Chondrocyte (in vitro differentiated cells): ENCODE measurements at regions not wholly inside any gene's neighbourhood (a gene's known extent, or its start where the extent isn't known, plus 50 kb on each side); places are given as distances from the start of the nearest gene placed in this dataset.

Experiments
- DNase-seq: peaks from one replicate; pipeline ENCODE4 v3.0.0; 2021; ENCODE audit warnings: mixed read lengths, low spot score
- H3K27ac Mint-ChIP-seq: one replicate; pipeline ENCODE4 v1.8.0; 2021; ENCODE audit warnings: mild to moderate bottlenecking, moderate library complexity, mixed read lengths; ENCODE audit not compliant: unreplicated experiment
- H3K27me3 Mint-ChIP-seq: 2 replicates; pipeline ENCODE4 v1.8.0; 2021; ENCODE audit warnings: low read depth, mixed read lengths
- H3K36me3 Mint-ChIP-seq: 2 replicates; pipeline ENCODE4 v1.8.0; 2021; ENCODE audit warnings: low read depth, mixed read lengths
- H3K4me1 Mint-ChIP-seq: 2 replicates; pipeline ENCODE4 v1.8.0; 2021; ENCODE audit warnings: low read depth, mild to moderate bottlenecking, mixed read lengths
- H3K4me3 Mint-ChIP-seq: one replicate; pipeline ENCODE4 v1.8.0; 2021; ENCODE audit warnings: mild to moderate bottlenecking, moderate library complexity, mixed read lengths; ENCODE audit not compliant: unreplicated experiment
- H3K9me3 Mint-ChIP-seq: 2 replicates; pipeline ENCODE4 v1.8.0; 2021; ENCODE audit warnings: low read depth, mixed read lengths
- CTCF ChIP-seq: fragments of 200-600 bp; sonication (generic); IDR thresholded peaks from 2 replicates; pipeline ENCODE4 v1.5.0; 2021; ENCODE audit warnings: antibody characterized with exemption, mild to moderate bottlenecking, moderate library complexity

DNA sequence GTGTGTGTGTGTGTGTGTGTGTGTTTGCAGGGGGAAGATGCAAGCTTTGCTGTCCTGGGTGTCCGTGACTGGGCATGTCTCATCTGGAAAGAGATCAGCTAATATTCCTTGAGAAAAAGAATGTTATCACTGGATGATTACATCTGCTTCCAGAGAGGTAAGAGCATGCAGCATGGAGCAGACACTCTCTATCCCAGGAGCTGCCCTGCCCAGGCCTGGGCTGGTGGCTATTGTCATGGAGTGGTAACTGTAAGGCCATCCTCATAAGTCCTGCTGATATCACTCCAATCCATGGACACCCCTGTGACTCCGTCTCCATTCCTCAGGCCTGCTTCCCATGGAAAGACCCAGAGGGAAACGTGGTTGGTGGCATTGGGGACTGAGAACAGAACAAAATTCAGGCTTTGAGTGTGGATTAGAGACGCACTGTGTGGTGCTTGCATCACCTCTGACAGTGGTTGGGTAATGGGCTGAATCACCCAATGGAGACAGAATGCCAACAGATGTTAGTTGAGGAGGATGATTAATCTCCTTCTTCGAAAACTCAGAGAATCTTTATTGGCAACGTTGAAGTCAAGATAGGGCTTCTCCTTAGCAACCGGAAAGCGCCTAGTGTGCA is 52.0 kb upstream of the KCNIP1 start:
- peaks cover 4% of the 10 kb centered on the region for H3K9me3 Mint-ChIP-seq
- no peaks in the 10 kb centered on the region for H3K27me3 Mint-ChIP-seq
- no peak overlapping the region for H3K4me3 Mint-ChIP-seq
- H3K36me3 Mint-ChIP-seq: peaks cover 2% of the 10 kb centered on the region
- DNase-seq: no peak
- peaks cover 6% of the 10 kb centered on the region for H3K4me1 Mint-ChIP-seq
- no peak overlapping the region for H3K27ac Mint-ChIP-seq
- no peak for TF ChIP-seq CTCF

- Mint-ChIP-seq H3K27ac (no peak overlapping the region), H3K4me1 (peaks cover 6% of the 10 kb centered on the region), H3K27me3 (no peaks in the 10 kb centered on the region), H3K36me3 (peaks cover 2% of the 10 kb centered on the region), H3K4me3 (no peak overlapping the region), H3K9me3 (peaks cover 4% of the 10 kb centered on the region)
- TF ChIP-seq CTCF: no peak
- no peak for DNase-seq
Observed at GRCh38 chr5:170450061-170450669, 53.7 kb upstream of the KCNIP1 start.

GRCh38 chr5:170449232-170449631 is 54.6 kb upstream of the KCNIP1 start:
- TF ChIP-seq CTCF: no peak
- Mint-ChIP-seq H3K4me3 (no peak overlapping the region), H3K9me3 (peaks cover 4% of the 10 kb centered on the region), H3K36me3 (peaks cover 2% of the 10 kb centered on the region), H3K4me1 (peaks cover 6% of the 10 kb centered on the region), H3K27ac (no peak overlapping the region), H3K27me3 (no peaks in the 10 kb centered on the region)
- DNase-seq: no peak

- H3K27me3 Mint-ChIP-seq: no peaks in the 10 kb centered on the region
- H3K9me3 Mint-ChIP-seq: peaks cover 4% of the 10 kb centered on the region
- no peak for TF ChIP-seq CTCF
- no peak overlapping the region for H3K4me3 Mint-ChIP-seq
- no peak for DNase-seq
- H3K4me1 Mint-ChIP-seq: peaks cover 6% of the 10 kb centered on the region
- peaks cover 2% of the 10 kb centered on the region for H3K36me3 Mint-ChIP-seq
- no peak overlapping the region for H3K27ac Mint-ChIP-seq
Observed at GRCh38 chr5:170448221-170448620, 55.6 kb upstream of the KCNIP1 start.

DNA sequence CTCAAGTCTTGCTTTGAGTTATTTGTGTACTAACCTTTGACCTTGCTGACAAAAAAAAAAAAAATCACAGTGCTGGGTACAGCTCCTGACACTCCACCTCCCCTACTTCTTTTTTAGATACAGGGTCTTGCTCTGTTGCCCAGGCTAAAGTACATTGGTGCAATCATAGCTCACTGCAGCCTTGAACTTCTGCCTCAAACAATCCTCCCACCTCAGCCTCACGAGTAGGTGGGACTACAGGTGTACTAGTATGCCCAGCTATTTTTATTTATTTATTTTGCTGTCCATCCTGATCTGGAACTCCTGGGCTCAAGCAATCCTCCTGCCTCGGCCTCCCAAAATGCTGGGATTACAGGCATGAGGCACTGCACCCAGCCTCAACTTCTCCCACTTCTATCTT is 57.2 kb upstream of the KCNMB1 start:
- Mint-ChIP-seq H3K4me1 (peaks cover 6% of the 10 kb centered on the region), H3K27ac (no peak overlapping the region), H3K36me3 (peaks cover 2% of the 10 kb centered on the region), H3K27me3 (no peaks in the 10 kb centered on the region), H3K4me3 (no peak overlapping the region), H3K9me3 (peaks cover 4% of the 10 kb centered on the region)
- no peak for DNase-seq
- TF ChIP-seq CTCF: no peak
